ENCODE measurements at regions not wholly inside any gene's neighbourhood (a gene's known extent, or its start where the extent isn't known, plus 50 kb on each side); places are given as distances from the start of the nearest gene placed in this dataset.

- no peak for TF ChIP-seq MAX (IDR thresholded peaks at IDR 0.05)
- no peak for TF ChIP-seq NRF1 (IDR thresholded peaks at IDR 0.05; ENCODE audit: low read depth, low read length)
- TF ChIP-seq TAF1 (IDR thresholded peaks at IDR 0.05; ENCODE audit: low read depth, low read length) = no peak
- no peak for TF ChIP-seq BCL11A (IDR thresholded peaks at IDR 0.05; ENCODE audit: low read depth in 2 of 2, low read length in 2 of 2)
Observed at GRCh38 chr9:96086936-96087571, 211.6 kb downstream of the ERCC6L2 start (continued).
